ENCODE measurements at regions not wholly inside any gene's neighbourhood (a gene's known extent, or its start where the extent isn't known, plus 50 kb on each side); places are given as distances from the start of the nearest gene placed in this dataset.

- no peaks in the 10 kb centered on the region for H3K27me3 ChIP-seq (ENCODE audit: control insufficient read depth, insufficient read depth, low read length)
- DNase-seq (ENCODE audit: low read depth) = no peak
- no peaks in the 10 kb centered on the region for H3K36me3 ChIP-seq (ENCODE audit: control insufficient read depth, insufficient read depth, low read length)
- no peak overlapping the region for H3K4me3 ChIP-seq (ENCODE audit: low read depth, low read length)
- no peak for TF ChIP-seq CTCF (IDR thresholded peaks at IDR 0.05; ENCODE audit: insufficient read depth, low read length, poor library complexity, severe bottlenecking)
Observed at GRCh38 chr10:108629834-108630233, 1293.5 kb downstream of the XPNPEP1 start.

- DNase-seq (ENCODE audit: low read depth) = no peak
- Histone ChIP-seq H3K36me3 (ENCODE audit: control insufficient read depth, insufficient read depth, low read length) (no peaks in the 10 kb centered on the region), H3K27me3 (ENCODE audit: control insufficient read depth, insufficient read depth, low read length) (no peaks in the 10 kb centered on the region), H3K4me3 (ENCODE audit: low read depth, low read length) (no peak overlapping the region)
- no peak for TF ChIP-seq CTCF (IDR thresholded peaks at IDR 0.05; ENCODE audit: insufficient read depth, low read length, poor library complexity, severe bottlenecking)
Observed at GRCh38 chr10:108624052-108624451, 1299.3 kb downstream of the XPNPEP1 start.

- Histone ChIP-seq H3K4me3 (ENCODE audit: low read depth, low read length) (no peak overlapping the region), H3K27me3 (ENCODE audit: control insufficient read depth, insufficient read depth, low read length) (no peaks in the 10 kb centered on the region), H3K36me3 (ENCODE audit: control insufficient read depth, insufficient read depth, low read length) (no peaks in the 10 kb centered on the region)
- DNase-seq (ENCODE audit: low read depth) = no peak
- no peak for TF ChIP-seq CTCF (IDR thresholded peaks at IDR 0.05; ENCODE audit: insufficient read depth, low read length, poor library complexity, severe bottlenecking)
Observed at GRCh38 chr10:108620821-108621534, 1302.3 kb downstream of the XPNPEP1 start.

GRCh38 chr10:108616559-108617285 lies 1306.6 kb downstream of the XPNPEP1 start:
- no peak for DNase-seq (ENCODE audit: low read depth)
- no peak for TF ChIP-seq CTCF (IDR thresholded peaks at IDR 0.05; ENCODE audit: insufficient read depth, low read length, poor library complexity, severe bottlenecking)
- Histone ChIP-seq H3K4me3 (ENCODE audit: low read depth, low read length) (no peak overlapping the region), H3K27me3 (ENCODE audit: control insufficient read depth, insufficient read depth, low read length) (no peaks in the 10 kb centered on the region), H3K36me3 (ENCODE audit: control insufficient read depth, insufficient read depth, low read length) (no peaks in the 10 kb centered on the region)

GRCh38 chr10:108615576-108616320 lies 1307.6 kb downstream of the XPNPEP1 start:
- TF ChIP-seq CTCF (IDR thresholded peaks at IDR 0.05; ENCODE audit: insufficient read depth, low read length, poor library complexity, severe bottlenecking) = no peak
- no peak for DNase-seq (ENCODE audit: low read depth)

More at GRCh38 chr10:108615576-108616320, 1307.6 kb downstream of the XPNPEP1 start:
- H3K36me3 ChIP-seq (ENCODE audit: control insufficient read depth, insufficient read depth, low read length) = no peaks in the 10 kb centered on the region
- H3K27me3 ChIP-seq (ENCODE audit: control insufficient read depth, insufficient read depth, low read length) = no peaks in the 10 kb centered on the region
- H3K4me3 ChIP-seq (ENCODE audit: low read depth, low read length) = no peak overlapping the region
